Keratinocyte (primary cell): ENCODE measurements at regions not wholly inside any gene's neighbourhood (a gene's known extent, or its start where the extent isn't known, plus 50 kb on each side); places are given as distances from the start of the nearest gene placed in this dataset.

Source experiments
- DNase-seq: peaks from one replicate; pipeline ENCODE4 v3.0.0-alpha.2; 2011; ENCODE audit warnings: low read depth, missing footprints, low spot score
- FAIRE-seq: peaks from 2 replicates; lab custom pipeline; 2011; peaks lifted over from hg19 to GRCh38; lab: Jason Lieb, UNC
- H2AFZ ChIP-seq: 2 replicates; pipeline ENCODE4 v1.6.0; 2012; ENCODE audit warnings: low read length, control low read depth, inconsistent platforms; ENCODE audit not compliant: control insufficient read depth
- H3K27ac ChIP-seq: 2 replicates; pipeline ENCODE4 v1.5.1; 2011; ENCODE audit warnings: low read length; ENCODE audit not compliant: control insufficient read depth, insufficient read depth
- H3K27me3 ChIP-seq: 3 replicates; pipeline ENCODE4 v1.6.0; 2011; ENCODE audit warnings: low read length; ENCODE audit not compliant: control insufficient read depth, insufficient read depth; ENCODE audit errors: extremely low read depth
- H3K36me3 ChIP-seq, 2 experiments: 2 replicates in 1 of 2; 3 replicates in 1 of 2; pipeline ENCODE4 v1.5.1; 2011; ENCODE audit warnings: low read length in 2 of 2, mild to moderate bottlenecking in 1 of 2; ENCODE audit not compliant: control insufficient read depth in 2 of 2, insufficient read depth in 2 of 2; ENCODE audit errors: extremely low read depth in 1 of 2
- H3K4me1 ChIP-seq: 3 replicates; pipeline ENCODE4 v1.5.1; 2011; ENCODE audit warnings: low read length; ENCODE audit not compliant: control insufficient read depth, insufficient read depth; ENCODE audit errors: extremely low read depth
- H3K4me2 ChIP-seq: 3 replicates; pipeline ENCODE4 v1.6.0; 2011; ENCODE audit warnings: low read depth, low read length; ENCODE audit not compliant: control insufficient read depth, insufficient read depth; ENCODE audit errors: extremely low read depth
- H3K4me3 ChIP-seq, 3 experiments: fragments of 200-600 bp in 1 of 3; sonication (generic) in 1 of 3; 2 replicates in 2 of 3; 3 replicates in 1 of 3; pipeline ENCODE4 v1.5.1; 2011 to 2016; ENCODE audit warnings: low read length in 3 of 3, mild to moderate bottlenecking in 3 of 3, control low read depth in 2 of 3, inconsistent platforms in 1 of 3, low read depth in 1 of 3, mixed read lengths in 1 of 3, mixed run types in 1 of 3, moderate library complexity in 1 of 3; ENCODE audit not compliant: control insufficient read depth in 2 of 3, insufficient read depth in 2 of 3; ENCODE audit errors: extremely low read depth in 1 of 3
- H3K79me2 ChIP-seq: 2 replicates; pipeline ENCODE4 v1.6.0; 2012; ENCODE audit warnings: low read length; ENCODE audit not compliant: control insufficient read depth, insufficient read depth
- H3K9ac ChIP-seq: 3 replicates; pipeline ENCODE4 v1.6.0; 2011; ENCODE audit warnings: low read length; ENCODE audit not compliant: control insufficient read depth, insufficient read depth; ENCODE audit errors: extremely low read depth
- H3K9me1 ChIP-seq: 3 replicates; pipeline ENCODE4 v1.6.0; 2011; ENCODE audit warnings: low read length; ENCODE audit not compliant: control insufficient read depth, insufficient read depth; ENCODE audit errors: extremely low read depth
- H3K9me3 ChIP-seq: 2 replicates; pipeline ENCODE4 v1.5.1; 2012; ENCODE audit warnings: low read depth, low read length; ENCODE audit not compliant: control insufficient read depth
- H4K20me1 ChIP-seq: 3 replicates; pipeline ENCODE4 v1.6.0; 2011; ENCODE audit warnings: low read length; ENCODE audit not compliant: control insufficient read depth, insufficient read depth; ENCODE audit errors: extremely low read depth
- EZH2 ChIP-seq: IDR thresholded peaks from one replicate; pipeline ENCODE4 v1.6.1; 2012; ENCODE audit warnings: inconsistent platforms, mild to moderate bottlenecking, low read length, moderate library complexity
- dilution Hi-C: fragments of 300-500 bp; cut with MboI; formaldehyde crosslinking; loops from one replicate; pipeline ENCODE4 v1.7.0; 2020; ENCODE audit warnings: low sequenced_read_pairs; ENCODE audit not compliant: extremely low pct_ligation_motif_present
- TF ChIP-seq, protein P1 (sequence below), 3 experiments: IDR thresholded peaks in 1 of 3; conservative IDR thresholded peaks in 1 of 3; optimal IDR thresholded peaks in 1 of 3; 2 replicates in 2 of 3; 3 replicates in 1 of 3; pipeline versions ENCODE3 to v1.5.1; 2011; ENCODE audit warnings: low read length in 3 of 3, mild to moderate bottlenecking in 3 of 3, moderate library complexity in 2 of 3, control low read depth in 1 of 3, inconsistent platforms in 1 of 3; ENCODE audit not compliant: insufficient read depth in 2 of 3; ENCODE audit errors: extremely low read depth in 1 of 3

DNA sequence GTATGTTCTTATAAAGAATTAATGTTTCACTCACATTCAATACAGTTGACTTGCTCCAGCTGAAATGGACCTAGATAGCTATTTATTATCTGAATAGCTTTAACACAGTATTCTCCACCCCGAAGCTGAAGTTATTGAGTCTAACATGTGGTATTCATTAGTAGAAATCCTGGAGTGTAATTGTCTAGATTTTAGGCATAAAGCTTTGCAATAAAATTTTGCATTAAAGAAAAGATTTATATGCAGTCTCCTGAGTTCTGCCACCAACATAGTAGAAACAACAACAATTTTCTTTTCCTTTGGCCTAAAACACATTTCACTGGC is 90.2 kb upstream of the DCLK2 start:
- Histone ChIP-seq H3K4me3 (no peak overlapping the region), H3K9me3 (no peaks in the 10 kb centered on the region), H3K9me1 (no peaks in the 10 kb centered on the region), H3K36me3 (no peaks in the 10 kb centered on the region), H4K20me1 (no peaks in the 10 kb centered on the region), H3K9ac (no peak overlapping the region), H3K4me1 (no peaks in the 10 kb centered on the region), H3K79me2 (no peaks in the 10 kb centered on the region), H3K27me3 (no peaks in the 10 kb centered on the region), H3K4me2 (no peak overlapping the region), H3K27ac (no peak overlapping the region), H2AFZ (no peak overlapping the region)
- no peak for TF ChIP-seq EZH2
- TF ChIP-seq, protein P1, sequence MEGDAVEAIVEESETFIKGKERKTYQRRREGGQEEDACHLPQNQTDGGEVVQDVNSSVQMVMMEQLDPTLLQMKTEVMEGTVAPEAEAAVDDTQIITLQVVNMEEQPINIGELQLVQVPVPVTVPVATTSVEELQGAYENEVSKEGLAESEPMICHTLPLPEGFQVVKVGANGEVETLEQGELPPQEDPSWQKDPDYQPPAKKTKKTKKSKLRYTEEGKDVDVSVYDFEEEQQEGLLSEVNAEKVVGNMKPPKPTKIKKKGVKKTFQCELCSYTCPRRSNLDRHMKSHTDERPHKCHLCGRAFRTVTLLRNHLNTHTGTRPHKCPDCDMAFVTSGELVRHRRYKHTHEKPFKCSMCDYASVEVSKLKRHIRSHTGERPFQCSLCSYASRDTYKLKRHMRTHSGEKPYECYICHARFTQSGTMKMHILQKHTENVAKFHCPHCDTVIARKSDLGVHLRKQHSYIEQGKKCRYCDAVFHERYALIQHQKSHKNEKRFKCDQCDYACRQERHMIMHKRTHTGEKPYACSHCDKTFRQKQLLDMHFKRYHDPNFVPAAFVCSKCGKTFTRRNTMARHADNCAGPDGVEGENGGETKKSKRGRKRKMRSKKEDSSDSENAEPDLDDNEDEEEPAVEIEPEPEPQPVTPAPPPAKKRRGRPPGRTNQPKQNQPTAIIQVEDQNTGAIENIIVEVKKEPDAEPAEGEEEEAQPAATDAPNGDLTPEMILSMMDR (optimal IDR thresholded peaks at IDR 0.05 in 1 of 3, IDR thresholded peaks at IDR 0.05 in 1 of 3, conservative IDR thresholded peaks at IDR 0.05 in 1 of 3; ENCODE audit: extremely low read depth in 1 of 3, insufficient read depth in 2 of 3, low read length in 3 of 3) = no peak
- dilution Hi-C loops = no loop called here
- no peak for DNase-seq
- FAIRE-seq = no peak

DNA sequence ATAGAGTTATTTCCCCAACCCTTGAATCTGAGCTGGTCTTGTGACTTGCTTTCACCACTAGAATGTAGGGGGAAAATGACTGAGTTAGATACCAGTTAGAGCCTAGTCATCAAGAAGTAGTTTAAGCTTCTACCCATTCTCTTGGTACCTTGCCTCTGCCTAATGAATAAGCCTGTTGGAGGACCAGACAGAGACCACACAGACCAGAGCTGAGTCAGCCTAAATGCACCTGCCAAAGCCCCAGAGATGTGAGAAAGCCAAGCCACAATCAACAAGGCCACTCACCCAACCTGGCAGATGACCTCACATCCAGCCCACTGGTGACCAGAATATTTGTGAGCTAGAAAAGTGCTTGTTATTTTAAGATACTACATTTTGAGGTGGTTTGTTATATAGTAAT is 85.2 kb upstream of the DCLK2 start:
- Histone ChIP-seq H3K4me3 (no peak overlapping the region), H3K27ac (no peak overlapping the region), H3K9me3 (no peaks in the 10 kb centered on the region), H3K79me2 (no peaks in the 10 kb centered on the region), H3K9ac (no peak overlapping the region), H3K9me1 (no peaks in the 10 kb centered on the region), H3K4me2 (no peak overlapping the region), H4K20me1 (no peaks in the 10 kb centered on the region), H3K36me3 (no peaks in the 10 kb centered on the region), H2AFZ (no peak overlapping the region), H3K27me3 (no peaks in the 10 kb centered on the region), H3K4me1 (peaks cover 4% of the 10 kb centered on the region)
- dilution Hi-C loops = no loop called here
- FAIRE-seq (no peak), DNase-seq (no peak)
- no peak for TF ChIP-seq EZH2
- TF ChIP-seq, protein P1 (optimal IDR thresholded peaks at IDR 0.05 in 1 of 3, IDR thresholded peaks at IDR 0.05 in 1 of 3, conservative IDR thresholded peaks at IDR 0.05 in 1 of 3; ENCODE audit: extremely low read depth in 1 of 3, insufficient read depth in 2 of 3, low read length in 3 of 3) = no peak
